HG02884 (cell line): ENCODE measurements at regions not wholly inside any gene's neighbourhood (a gene's known extent, or its start where the extent isn't known, plus 50 kb on each side); places are given as distances from the start of the nearest gene placed in this dataset.
"Not testable (repeated sequence)": the region's sequence is repeated elsewhere in the genome, so short reads cannot be mapped to it uniquely, and the experiment has no call there.

Source experiments
- ATAC-seq: cut with Tn5 transposase; IDR thresholded peaks from one replicate; pipeline ENCODE4 v1.9.1; 2021; ENCODE audit warnings: mild to moderate bottlenecking, moderate library complexity; ENCODE audit not compliant: unreplicated experiment

DNA sequence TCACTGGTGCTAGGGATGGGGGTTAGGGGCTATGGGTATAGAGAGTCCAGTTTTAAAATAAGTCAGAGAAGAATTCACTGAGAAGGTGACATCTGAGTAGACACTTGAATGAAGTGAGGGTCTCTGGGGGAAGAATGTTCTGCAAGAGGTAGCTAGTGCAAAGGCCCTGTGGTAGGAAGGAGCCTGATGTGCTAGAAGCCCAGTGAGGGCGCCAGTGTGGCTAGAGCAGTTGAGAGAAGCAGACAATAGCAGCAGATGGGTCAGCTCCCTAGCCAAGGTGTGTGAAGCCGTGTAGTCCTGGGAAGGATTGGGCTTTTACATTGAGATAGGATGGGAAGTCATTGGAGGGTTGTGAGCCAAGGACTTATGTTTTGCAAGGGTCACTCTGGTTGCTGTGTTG lies 105.8 kb upstream of the PELI1 start:
- no peak for ATAC-seq

DNA sequence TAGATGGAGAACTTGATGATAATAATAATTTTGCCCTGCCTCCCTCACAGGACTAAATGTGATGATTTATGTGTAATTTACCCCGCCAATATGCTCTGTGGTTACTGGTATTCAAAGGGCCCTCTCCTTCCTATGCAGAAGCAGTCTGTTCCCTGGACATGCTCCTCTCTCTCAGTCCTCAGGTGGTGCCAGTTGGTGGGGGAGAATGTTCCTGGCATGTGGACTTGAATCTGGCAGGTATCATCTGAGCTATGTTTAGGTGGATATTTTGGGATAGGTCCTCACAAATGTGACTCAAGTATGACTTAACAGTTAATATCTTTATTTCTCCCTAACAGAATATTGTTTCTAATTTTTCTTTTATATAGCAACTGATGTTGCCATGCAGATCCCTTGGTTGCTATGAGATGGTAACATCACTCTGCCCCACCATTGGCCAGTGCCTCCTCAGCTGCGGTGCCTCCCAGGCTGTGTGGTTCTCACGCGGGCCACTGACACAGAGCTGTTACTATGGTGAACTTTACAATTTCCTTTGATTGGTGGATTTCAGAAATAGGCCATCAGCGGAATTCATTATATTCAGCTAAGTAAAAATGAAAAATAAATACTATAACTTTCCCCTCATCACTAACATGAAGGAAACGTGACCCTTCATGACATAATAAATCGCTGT lies 106.7 kb upstream of the PELI1 start:
- ATAC-seq: no peak

DNA sequence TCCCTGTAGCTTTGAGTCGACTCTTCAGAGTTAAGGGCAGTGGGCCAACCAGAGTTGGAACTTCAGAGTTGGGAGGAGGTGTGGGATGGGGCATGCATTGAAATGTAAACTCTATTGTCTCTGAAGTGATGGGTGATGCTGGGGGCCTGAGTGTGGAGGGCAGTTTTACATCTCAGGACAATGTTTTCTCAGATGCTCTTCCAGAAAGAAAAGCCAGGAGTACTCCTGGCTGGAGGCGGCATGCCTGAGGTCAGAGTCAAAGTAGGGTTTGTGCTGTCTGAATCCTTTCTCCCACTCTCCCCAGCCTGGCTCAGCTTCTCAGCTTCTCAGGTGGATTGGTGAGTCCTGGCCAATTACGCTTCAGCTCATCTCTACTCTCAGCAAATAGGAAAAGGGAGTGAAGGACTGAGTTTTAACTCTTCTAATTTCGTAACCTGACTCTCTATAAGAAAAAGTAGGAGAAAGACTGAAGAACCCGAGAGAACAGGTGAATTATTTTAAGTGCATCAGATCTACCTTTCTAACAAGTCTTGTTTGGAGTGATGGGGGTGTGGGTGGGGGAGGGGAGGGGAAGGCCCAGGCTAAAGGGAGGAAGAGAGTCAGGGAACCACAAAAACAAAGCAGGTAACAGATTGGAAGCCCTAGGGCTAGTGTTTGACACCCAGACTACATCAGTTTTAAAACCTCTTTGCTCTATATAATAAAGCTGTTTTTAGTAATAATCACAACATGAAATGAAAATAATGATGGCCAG lies 107.5 kb upstream of the PELI1 start:
- ATAC-seq: no peak

DNA sequence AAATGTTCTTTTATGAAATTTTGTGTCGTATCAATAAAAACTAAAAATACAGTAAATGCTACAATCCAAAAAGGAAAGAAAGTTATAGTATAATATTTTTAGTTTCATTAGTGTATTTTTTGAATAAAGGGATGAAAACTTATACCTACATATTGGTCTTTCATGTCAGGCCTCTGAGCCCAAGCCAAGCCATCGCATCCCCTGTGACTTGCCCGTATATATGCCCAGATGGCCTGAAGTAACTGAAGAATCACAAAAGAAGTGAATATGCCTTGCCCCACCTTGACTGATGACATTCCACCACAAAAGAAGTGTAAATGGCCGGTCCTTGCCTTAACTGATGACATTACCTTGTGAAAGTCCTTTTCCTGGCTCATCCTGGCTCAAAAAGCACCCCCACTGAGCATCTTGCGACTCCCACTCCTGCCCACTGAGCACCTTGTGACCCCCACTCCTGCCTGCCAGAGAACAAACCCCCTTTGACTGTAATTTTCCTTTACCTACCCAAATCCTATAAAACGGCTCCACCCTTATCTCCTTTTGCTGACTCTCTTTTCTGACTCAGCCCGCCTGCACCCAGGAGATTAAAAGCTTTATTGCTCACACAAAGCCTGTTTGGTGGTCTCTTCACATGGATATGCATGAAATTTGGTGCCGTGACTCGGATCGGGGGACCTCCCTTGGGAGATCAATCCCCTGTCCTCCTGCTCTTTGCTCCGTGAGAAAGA lies 108.2 kb upstream of the PELI1 start:
- ATAC-seq: not testable (repeated sequence)

DNA sequence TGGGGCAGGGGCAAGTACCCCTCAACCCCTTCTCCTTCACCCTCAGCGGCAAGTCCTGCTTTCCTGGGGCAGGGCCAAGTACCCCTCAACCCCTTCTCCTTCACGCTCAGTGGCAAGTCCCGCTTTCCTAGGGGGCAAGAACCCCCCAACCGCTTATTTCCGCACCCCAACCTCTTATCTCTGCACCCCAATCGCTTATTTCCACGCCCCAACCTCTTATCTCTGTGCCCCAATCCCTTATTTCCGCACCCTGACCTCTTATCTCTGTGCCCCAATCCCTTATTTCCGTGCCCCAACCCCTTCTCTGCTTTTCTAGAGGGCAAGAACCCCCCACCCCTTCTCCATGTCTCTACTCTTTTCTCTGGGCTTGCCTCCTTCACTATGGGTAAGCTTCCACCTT lies 109.2 kb upstream of the PELI1 start:
- not testable (repeated sequence) for ATAC-seq

DNA sequence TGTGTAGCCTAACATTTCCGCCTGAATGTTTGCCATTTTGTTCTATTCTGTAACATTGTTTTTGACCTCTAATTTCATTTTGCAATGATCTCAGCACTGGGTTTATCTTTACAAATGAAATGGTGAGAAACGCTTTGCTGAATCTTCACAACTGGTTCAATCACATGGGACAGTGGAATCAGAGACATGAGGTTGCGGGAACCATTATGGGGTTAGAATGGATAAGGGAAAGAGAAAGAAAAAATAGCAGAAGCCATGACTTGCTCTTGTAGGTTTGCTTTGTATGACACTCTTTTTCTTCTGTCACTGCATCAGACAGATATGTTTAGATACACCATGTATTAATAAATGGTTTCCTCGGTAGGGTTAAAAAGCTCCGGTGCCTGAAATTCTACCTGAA lies 114.3 kb upstream of the PELI1 start:
- no peak for ATAC-seq

DNA sequence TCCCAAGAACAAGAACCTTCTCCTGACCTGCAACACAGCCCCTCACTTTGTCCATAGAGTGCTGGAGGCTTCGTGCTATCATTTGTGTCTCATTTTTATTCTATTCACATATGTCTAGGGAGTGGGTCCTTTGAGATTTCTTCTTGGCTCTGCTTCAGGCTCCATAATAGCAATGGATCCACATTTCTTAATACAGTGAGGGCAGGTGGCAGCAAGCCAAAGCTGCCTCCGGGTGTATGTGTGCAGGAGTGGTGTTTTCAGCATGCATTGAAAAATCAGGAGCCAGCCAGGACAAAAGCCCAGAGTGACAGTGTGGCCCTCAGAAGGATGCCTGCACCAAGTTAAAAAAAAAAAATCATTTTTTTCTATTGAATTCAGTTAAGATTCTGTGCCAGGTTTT lies 115.1 kb upstream of the PELI1 start:
- no peak for ATAC-seq

DNA sequence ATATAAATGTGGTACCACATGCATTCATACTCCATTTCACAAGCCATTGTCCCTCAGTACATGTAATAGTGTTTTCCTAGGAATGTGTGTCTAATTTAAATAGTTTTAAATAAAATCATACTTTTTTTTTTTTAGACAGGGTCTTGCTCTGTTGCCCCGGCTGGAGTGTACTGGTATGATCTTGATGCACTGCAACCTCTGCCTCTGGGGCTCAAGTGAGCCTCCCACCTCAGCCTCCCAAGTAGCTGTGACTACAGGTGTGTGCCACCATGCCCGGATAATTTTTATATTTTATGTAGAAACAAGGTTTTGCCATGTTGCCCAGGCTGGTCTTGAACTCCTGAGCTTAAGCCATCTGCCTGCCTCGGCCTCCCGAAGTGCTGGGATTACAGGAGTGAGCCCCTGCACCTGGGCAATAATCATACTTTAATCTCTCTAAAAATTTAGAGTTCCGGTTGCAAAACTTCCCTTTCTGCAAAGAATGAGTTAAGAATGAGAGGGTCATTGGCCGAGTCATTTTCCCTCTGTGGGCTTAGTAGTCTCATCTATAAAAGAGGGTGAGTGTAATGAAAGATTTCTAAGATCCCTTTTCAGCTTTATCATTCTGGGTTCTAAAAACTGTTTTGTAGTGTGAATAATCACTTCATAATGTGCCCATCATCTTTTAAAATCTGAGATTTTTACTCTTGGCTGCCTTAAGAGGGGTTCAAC lies 116.0 kb upstream of the PELI1 start:
- no peak for ATAC-seq

DNA sequence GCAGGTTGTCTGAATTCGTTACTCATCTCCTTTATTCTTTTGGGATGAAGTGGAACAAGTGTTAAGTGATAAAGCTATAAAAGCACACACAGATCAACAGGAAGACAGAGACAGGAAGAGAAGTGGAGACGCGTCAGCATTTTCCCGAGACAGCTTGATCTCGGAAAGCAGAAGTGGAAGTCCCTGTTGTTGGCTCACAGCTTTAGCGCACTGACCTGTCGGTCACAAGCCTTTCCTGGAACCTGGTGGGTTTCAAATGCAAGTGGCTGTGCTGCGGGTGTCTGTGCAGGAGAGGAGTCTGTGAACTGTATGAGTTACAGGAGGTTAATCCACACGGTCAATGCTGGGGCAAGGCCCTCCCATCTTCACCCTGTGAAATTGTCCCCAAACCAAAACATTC lies 116.6 kb upstream of the PELI1 start:
- peak; percentile 81 for ATAC-seq

DNA sequence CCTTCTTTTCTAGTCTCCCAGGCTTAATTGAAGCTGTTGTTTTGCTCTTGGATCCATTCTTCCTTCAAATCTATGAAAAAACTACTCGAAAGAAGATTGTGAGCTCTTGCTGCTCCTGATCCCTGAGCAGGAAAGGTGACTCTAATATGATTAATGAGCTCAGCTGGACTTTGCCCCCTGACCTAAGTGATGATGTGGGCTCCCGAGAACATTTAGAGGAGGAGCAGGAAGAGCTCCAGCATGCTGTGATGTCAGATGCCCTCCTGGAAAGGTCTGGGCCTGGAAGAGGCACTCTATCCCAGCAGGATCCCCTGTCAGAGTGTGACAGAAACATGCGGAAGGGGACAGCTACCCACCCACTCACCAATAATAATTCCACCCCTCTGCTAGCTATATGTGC lies 117.9 kb upstream of the PELI1 start:
- no peak for ATAC-seq

DNA sequence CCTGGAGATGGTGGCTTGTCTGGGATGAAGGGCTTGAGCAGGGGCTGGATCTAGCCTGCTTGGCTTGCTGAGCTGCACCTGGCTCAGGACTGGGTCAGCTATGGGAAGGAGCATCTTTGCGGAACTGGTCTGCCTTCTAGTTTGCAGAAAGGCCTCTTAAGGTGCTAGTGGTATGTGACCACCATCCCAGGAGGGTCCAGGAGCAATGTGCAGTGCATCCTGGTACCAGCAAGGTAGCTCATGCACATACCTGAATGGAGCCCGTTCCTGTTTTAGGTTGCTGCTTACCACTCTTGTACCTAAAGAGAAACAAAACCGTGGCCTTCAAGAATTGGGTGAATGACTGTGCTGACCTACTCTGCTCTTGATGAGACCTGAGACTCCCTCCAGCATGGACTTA lies 118.6 kb upstream of the PELI1 start:
- ATAC-seq: no peak

DNA sequence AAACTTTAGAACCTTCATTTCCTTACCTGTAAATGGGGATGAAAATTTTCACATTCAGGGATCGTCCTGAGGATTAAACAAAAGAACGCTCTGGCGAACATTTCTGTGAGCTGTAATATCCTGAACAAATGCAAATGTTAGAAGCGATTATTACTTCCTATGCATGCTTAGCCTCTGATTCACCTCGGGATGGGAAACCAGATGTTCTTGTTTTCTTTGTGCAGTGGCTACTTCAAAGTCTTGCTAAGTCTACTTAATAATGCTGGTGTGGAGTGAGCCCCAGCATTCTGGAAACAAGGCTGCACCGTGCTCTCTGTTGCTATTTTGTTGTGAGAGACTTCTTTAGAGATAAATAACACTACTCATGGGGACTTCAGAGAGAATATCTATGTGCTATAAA lies 119.1 kb upstream of the PELI1 start:
- no peak for ATAC-seq

DNA sequence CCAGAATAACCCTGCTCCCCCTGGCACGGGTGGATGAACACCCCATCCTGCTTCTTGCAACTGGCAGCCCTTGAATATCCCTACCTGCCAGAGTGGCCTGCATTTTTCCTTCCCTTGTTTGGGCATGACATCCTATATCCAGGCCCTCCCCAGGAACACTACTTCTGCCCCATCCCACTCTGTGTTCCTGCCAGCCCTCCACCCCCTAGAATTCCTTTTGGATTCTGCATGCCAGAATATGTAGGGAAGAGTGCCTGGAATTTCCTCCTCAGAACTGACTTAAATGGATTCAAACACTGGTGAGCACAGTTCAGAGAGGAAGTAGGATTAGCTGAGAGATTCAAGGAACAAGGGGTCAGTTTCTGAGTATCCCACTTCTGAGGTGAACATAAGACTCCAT lies 123.5 kb upstream of the PELI1 start:
- no peak for ATAC-seq

DNA sequence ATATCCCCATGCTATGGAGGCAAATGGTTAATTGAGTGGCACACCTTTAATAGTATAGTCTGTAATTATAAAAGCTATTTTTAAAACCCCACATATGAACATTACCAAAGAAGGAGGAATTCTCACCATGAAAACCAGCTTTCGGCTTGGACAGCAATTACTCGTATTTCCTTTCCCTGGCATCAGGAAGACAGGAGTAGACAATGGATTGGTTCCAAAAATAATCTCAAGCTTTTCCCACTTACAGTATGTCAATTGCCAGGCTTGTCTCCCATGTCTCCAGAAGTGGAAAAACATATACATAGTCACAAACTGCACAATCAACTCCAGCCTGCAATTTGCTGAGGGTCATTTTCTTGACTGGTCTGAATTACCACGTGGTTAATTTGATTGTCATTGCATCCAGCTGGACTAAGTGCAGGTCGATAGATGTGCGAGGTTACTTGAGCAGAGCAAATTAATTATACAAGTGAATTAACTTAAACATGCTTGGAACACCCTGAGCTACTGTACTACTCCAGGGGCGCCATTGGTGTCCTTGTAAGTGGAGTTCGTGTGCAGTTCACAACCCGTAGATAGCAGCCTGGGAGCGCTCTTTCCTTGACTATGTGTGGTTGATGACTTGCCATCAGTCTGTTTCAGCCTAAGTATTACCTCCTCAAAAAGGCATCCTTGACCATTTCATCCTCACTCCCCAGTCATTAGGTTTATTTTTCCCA lies 124.3 kb upstream of the PELI1 start:
- no peak for ATAC-seq

DNA sequence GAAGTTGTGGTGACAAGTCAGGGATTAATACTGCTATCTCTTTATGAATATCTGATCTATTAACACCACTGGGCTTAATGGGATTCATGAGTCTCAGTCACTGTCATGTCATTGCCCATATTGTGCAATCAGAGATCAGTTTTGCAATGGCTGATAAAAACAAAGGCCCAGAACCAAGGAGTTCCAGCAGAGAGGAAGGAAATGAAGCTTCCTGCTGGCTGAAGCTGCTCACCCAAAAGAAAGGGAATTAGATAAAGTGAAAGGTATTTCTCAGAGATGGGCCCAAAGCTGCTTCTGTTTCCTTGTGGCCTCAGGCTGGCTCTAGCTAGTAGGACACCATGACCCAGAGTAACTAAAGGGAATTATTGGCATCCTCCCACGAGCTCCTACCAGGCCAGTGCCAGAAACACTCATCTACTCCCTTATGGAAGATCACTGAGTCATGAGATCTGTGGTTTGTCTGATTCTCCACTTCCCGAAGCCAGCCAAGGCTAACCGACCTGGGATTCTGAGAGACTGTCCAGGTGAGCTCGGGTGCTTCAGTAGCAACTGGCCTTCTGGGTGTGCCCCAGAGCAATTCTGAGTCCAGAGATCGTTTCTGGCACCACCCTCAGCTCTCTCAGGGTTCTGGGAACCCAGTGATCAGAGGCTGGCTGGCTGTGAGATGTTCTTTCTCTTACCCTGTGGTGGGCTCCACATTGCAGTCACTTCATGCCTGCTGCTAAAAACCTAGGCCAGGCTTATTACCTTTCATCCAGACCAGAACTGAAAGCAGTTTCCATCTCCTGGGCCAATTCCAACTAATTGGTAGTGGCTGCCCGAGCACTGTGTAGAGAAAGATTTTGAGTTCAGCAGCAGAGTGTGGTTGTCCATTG lies 129.5 kb upstream of the PELI1 start:
- ATAC-seq: no peak

DNA sequence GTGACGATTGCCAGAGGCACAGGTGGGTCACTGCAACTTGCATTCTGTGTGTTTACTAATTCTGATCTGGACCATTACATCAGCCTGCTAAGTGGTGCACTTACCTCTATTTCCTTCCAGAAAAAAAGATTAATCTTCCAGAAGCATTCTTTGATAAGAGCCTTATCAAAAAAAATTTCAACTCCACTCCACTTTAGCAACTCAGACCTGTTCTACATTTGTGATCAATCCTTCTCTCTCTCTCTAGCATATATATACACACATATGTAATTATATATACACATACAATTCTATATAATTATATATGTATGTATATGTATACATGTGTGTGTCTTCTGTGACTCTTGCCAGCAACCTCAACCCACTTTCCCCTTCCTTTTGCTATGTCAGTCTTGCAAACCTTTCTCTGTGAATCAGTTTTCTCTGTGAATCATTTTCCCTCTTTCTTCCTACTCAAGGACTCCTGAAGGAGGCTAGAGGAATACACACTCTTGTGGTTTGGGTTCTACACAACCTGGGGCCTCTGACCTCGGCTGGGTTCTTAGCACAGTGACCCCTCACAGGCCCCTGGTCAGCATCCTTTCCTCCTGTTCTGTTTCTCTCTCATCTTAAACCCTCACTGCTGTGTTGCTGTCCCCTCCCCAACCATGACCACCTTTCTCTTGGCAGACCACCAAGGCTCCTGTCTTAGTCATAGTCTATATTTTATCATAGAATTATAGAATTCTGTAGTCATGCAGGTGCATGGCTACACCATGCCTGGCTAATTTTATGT lies 130.4 kb upstream of the PELI1 start:
- ATAC-seq: no peak

DNA sequence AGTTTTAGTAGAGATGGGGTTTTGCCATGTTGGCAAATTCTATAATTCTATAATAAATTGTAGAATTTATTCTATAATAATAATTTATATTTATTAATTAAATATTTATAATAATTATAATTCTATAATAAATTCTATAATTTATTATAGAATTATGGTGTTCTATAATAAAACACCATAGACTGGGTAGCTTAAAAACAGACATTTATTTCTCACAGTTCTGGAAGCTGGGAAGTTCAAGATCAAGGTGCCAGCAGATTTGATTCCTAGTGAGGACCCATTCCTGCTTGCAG lies 130.9 kb upstream of the PELI1 start:
- no peak for ATAC-seq

DNA sequence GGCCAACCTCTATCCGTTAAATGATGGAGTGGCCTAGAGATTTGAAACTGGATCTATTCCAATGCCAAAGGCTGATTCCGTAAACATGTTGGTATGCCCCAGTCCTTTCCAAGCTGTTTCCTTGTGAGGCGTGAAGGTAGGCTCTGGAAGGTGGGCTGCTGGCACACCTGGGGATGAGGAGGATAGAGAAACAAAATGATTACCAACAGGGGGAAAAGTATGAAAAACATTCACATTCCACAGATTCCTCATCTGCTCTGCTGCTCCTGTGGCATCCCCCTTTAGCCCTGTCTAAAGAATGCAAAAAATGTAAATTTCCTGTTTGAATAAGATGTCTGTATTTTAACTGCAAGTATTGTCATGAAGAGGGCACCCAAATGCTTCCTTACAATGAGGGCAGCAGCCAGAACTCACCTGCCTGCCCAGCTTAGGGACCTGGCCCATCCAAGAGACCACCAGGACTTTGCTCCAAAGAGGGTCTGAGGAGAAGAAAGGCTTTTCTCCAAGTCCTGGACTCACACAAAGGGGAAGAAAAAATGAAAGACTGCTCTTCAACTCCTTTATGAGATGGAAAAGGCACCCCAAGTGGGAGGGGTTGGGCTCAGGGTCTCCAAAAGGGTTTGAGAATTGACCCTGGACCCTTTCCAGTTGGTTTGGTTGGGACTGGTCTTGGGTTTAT lies 132.3 kb upstream of the PELI1 start:
- ATAC-seq: no peak
